GM12878 (cell line): ENCODE measurements at regions not wholly inside any gene's neighbourhood (a gene's known extent, or its start where the extent isn't known, plus 50 kb on each side); places are given as distances from the start of the nearest gene placed in this dataset.

Experiments
- ATAC-seq: fragments of 200-7000 bp; cut with Tn5 transposase; 3 replicates; pipeline ENCODE4 v1.9.1; 2020; ENCODE audit warnings: mild to moderate bottlenecking, moderate library complexity
- BruUV-seq: library from RNA; stranded (reverse); fragments of 400-500 nt; replicated peaks from 2 replicates; lab custom pipeline; 2021; lab: Mats Ljungman, UMichigan
- CTCF ChIA-PET: fragments of 300-600 bp; sonication (Branson Sonifier 250); formaldehyde crosslinking; extraction: SDS; loops from one replicate; lab custom pipeline; 2021; ENCODE audit warnings: inconsistent platforms; lab: Yijun Ruan, JAX
- POLR2A ChIA-PET: fragments of 350-600 bp; formaldehyde crosslinking; extraction: SDS; loops from one replicate; lab custom pipeline; 2021; ENCODE audit warnings: inconsistent platforms; lab: Charles Lee
- RAD21 ChIA-PET: fragments of 300-600 bp; sonication (Branson Sonifier 250); formaldehyde crosslinking; loops from one replicate; lab custom pipeline; 2023; ENCODE audit warnings: antibody characterized with exemption; ENCODE audit not compliant: unreplicated experiment; lab: Charles Lee
- SMC1A ChIA-PET: fragments of 300-600 bp; sonication (Branson Sonifier 250); formaldehyde crosslinking; loops from one replicate; lab custom pipeline; 2023; ENCODE audit not compliant: unreplicated experiment, uncharacterized antibody; lab: Charles Lee
- DNase-seq: peaks from one replicate; pipeline ENCODE4 v3.0.0-alpha.2; 2011; ENCODE audit warnings: low read depth, low spot score
- FAIRE-seq: peaks from 3 replicates; lab custom pipeline; 2011; peaks lifted over from hg19 to GRCh38; lab: Jason Lieb, UNC
- H2AFZ ChIP-seq: 2 replicates; pipeline ENCODE4 v1.6.0; 2011; ENCODE audit warnings: low read depth, low read length, control low read depth; ENCODE audit not compliant: control insufficient read depth
- H3K27ac ChIP-seq: 2 replicates; pipeline ENCODE4 v1.5.1; 2011; ENCODE audit warnings: control low read depth; ENCODE audit not compliant: control insufficient read depth, insufficient read depth
- H3K27me3 ChIP-seq, 2 experiments: replicated peaks in 1 of 2; 2 replicates each; pipeline versions ENCODE4 v1.6.0 to v1.6.1; 2011; ENCODE audit warnings: low read length in 1 of 2; ENCODE audit not compliant: control insufficient read depth in 2 of 2, insufficient read depth in 2 of 2
- H3K36me3 ChIP-seq, 2 experiments: 2 replicates each; pipeline ENCODE4 v1.5.1; 2011; ENCODE audit warnings: low read length in 1 of 2; ENCODE audit not compliant: control insufficient read depth in 2 of 2, insufficient read depth in 2 of 2
- H3K4me1 ChIP-seq: 2 replicates; pipeline ENCODE4 v1.6.1; 2011; ENCODE audit warnings: mild to moderate bottlenecking, low read length, moderate library complexity, mixed read lengths; ENCODE audit not compliant: control insufficient read depth, insufficient read depth
- H3K4me2 ChIP-seq: 2 replicates; pipeline ENCODE4 v1.6.0; 2011; ENCODE audit warnings: control low read depth; ENCODE audit not compliant: control insufficient read depth, insufficient read depth
- H3K4me3 ChIP-seq: fragments of 200-600 bp; sonication (generic); 2 replicates; pipeline ENCODE4 v1.5.1; 2016
- H3K79me2 ChIP-seq: 2 replicates; pipeline ENCODE4 v1.6.0; 2011; ENCODE audit warnings: low read length; ENCODE audit not compliant: control insufficient read depth, insufficient read depth
- H3K9ac ChIP-seq: 2 replicates; pipeline ENCODE4 v1.8.0; 2011; ENCODE audit warnings: low read length, control low read depth, mixed read lengths; ENCODE audit not compliant: control insufficient read depth, insufficient read depth
- H3K9me3 ChIP-seq: replicated peaks from 3 replicates; pipeline ENCODE4 v1.5.1; 2011; ENCODE audit warnings: mild to moderate bottlenecking, low read length; ENCODE audit not compliant: control insufficient read depth, insufficient read depth
- H4K20me1 ChIP-seq: 2 replicates; pipeline ENCODE4 v1.6.0; 2011; ENCODE audit not compliant: control insufficient read depth, insufficient read depth
- CEBPZ ChIP-seq: fragments of 150-350 bp; IDR thresholded peaks from 2 replicates; pipeline ENCODE4 v1.6.1; 2016; ENCODE audit warnings: low read depth, low read length
- CHD2 ChIP-seq: IDR thresholded peaks from 2 replicates; pipeline ENCODE4 v1.6.1; 2011; ENCODE audit warnings: low read depth, low read length, improper control_type of control experiment, borderline replicate concordance
- CHD4 ChIP-seq: fragments of 200-600 bp; sonication (generic); IDR thresholded peaks from 2 replicates; pipeline ENCODE4 v1.6.1; 2016; ENCODE audit warnings: mild to moderate bottlenecking
- HCFC1 ChIP-seq: fragments of 150-350 bp; IDR thresholded peaks from 2 replicates; pipeline ENCODE4 v1.6.1; 2014; ENCODE audit warnings: low read length
- HSF1 ChIP-seq: fragments of 150-350 bp; IDR thresholded peaks from 2 replicates; pipeline ENCODE4 v1.6.1; 2014; ENCODE audit warnings: mild to moderate bottlenecking, low read depth, low read length
- IRF4 ChIP-seq: IDR thresholded peaks from 2 replicates; pipeline ENCODE4 v1.6.1; 2011; ENCODE audit warnings: low read depth, low read length
- JUND ChIP-seq: IDR thresholded peaks from 2 replicates; pipeline ENCODE4 v1.6.1; 2012; ENCODE audit warnings: low read depth, mild to moderate bottlenecking, low read length, improper control_type of control experiment, moderate library complexity
- KDM1A ChIP-seq: fragments of 200-600 bp; sonication (generic); IDR thresholded peaks from 2 replicates; pipeline ENCODE4 v1.6.1; 2016; ENCODE audit warnings: borderline replicate concordance
- MEF2A ChIP-seq: IDR thresholded peaks from 2 replicates; pipeline ENCODE4 v1.6.1; 2011; ENCODE audit warnings: low read depth, mild to moderate bottlenecking, low read length, moderate library complexity; ENCODE audit not compliant: insufficient read depth
- MTA2 ChIP-seq: fragments of 450-650 bp; IDR thresholded peaks from 2 replicates; pipeline ENCODE4 v1.6.1; 2016; ENCODE audit warnings: low read depth, mild to moderate bottlenecking, moderate library complexity
- NFYB ChIP-seq: IDR thresholded peaks from 2 replicates; pipeline ENCODE4 v1.6.1; 2011; ENCODE audit warnings: low read depth, mild to moderate bottlenecking, low read length, improper control_type of control experiment, moderate library complexity; ENCODE audit not compliant: insufficient read depth
- PAX5 ChIP-seq: IDR thresholded peaks from 2 replicates; pipeline ENCODE4 v1.6.1; 2011; ENCODE audit warnings: low read depth, low read length, borderline replicate concordance
- RELA ChIP-seq: fragments of 450-650 bp; IDR thresholded peaks from 2 replicates; pipeline ENCODE4 v1.8.0; 2014; ENCODE audit warnings: borderline replicate concordance; ENCODE audit not compliant: partially characterized antibody
- SMAD1 ChIP-seq: fragments of 450-650 bp; IDR thresholded peaks from 2 replicates; pipeline ENCODE4 v1.6.1; 2018; ENCODE audit warnings: mild to moderate bottlenecking, low read depth; ENCODE audit not compliant: partially characterized antibody
- ZBED1 ChIP-seq: IDR thresholded peaks from 2 replicates; pipeline ENCODE4 v1.6.1; 2016; ENCODE audit warnings: borderline replicate concordance
- ZBTB11 ChIP-seq: fragments of 450-650 bp; formaldehyde crosslinking; IDR thresholded peaks from 2 replicates; pipeline ENCODE4 v1.5.0; 2022; ENCODE audit warnings: mild to moderate bottlenecking, missing genetic modification characterization
- whole genome bisulfite sequencing: methylation state at CpG from one replicate; pipeline ENCODE4 v1.1.6; 2016; ENCODE audit warnings: low lambda C conversion rate; ENCODE audit not compliant: insufficient replicate concordance, insufficient coverage; ENCODE audit errors: missing lambda C conversion rate; 5-methylcytosine and 5-hydroxymethylcytosine counted together
- in situ Hi-C: fragments of 300-500 bp; cut with MboI; formaldehyde crosslinking; loops from 9 replicates; pipeline ENCODE4 v1.14.3; 2018; ENCODE audit warnings: mixed read lengths
- intact Hi-C: fragments of 100-400 bp; cut with micrococcal nuclease; formaldehyde crosslinking; loops from one replicate; pipeline ENCODE4 v1.14.2; 2022; ENCODE audit not compliant: unreplicated experiment
- TF ChIP-seq, protein P1 (sequence below): fragments of 450-650 bp; IDR thresholded peaks from 2 replicates; pipeline ENCODE4 v1.6.1; 2017; ENCODE audit warnings: low read depth, mild to moderate bottlenecking, moderate library complexity

DNA sequence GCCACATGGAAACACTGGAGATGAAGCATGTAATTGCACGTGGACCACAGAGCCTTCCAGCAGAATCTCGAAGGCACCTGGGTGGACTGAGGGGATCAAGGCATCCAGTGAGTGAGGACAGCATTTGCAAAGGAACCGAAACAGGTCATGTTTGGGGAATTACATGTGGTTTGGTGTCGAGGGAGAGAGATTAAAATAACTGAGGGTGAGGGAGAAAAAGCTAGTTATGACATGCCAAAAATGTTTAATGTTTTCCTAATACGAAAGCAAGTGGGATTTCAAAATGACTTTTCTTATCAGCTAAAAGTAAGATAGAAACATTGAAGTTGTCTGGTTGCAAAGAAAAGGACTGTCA lies 157.1 kb downstream of the BLID start:
- Histone ChIP-seq H3K27ac (no peak overlapping the region), H3K79me2 (no peaks in the 10 kb centered on the region), H4K20me1 (no peaks in the 10 kb centered on the region), H2AFZ (no peak overlapping the region), H3K27me3 (no peaks in the 10 kb centered on the region), H3K4me3 (no peak overlapping the region), H3K9ac (no peak overlapping the region), H3K9me3 (no peaks in the 10 kb centered on the region), H3K4me1 (no peaks in the 10 kb centered on the region), H3K4me2 (no peak overlapping the region), H3K36me3 (no peaks in the 10 kb centered on the region)
- no peak for DNase-seq
- ATAC-seq, result no peak
- RAD21 ChIA-PET, result no interaction called here
- FAIRE-seq, result no peak
- CTCF ChIA-PET, result no interaction called here
- WGBS, result 13% methylated on average over 5 of the region's 5 CpGs
- intact Hi-C loops, result no loop called here
- in situ Hi-C loops, result no loop called here
- SMC1A ChIA-PET, result no interaction called here
- POLR2A ChIA-PET, result no interaction called here
- BruUV-seq, result no TSS peak
- TF ChIP-seq CHD4 (no peak), MEF2A (no peak), CEBPZ (no peak), IRF4 (no peak), PAX5 (no peak), RELA (no peak), SMAD1 (no peak), MTA2 (no peak), CHD2 (no peak), NFYB (no peak), ZBTB11 (no peak), HCFC1 (no peak), HSF1 (no peak), JUND (no peak), KDM1A (no peak), ZBED1 (no peak)
- TF ChIP-seq, protein P1, sequence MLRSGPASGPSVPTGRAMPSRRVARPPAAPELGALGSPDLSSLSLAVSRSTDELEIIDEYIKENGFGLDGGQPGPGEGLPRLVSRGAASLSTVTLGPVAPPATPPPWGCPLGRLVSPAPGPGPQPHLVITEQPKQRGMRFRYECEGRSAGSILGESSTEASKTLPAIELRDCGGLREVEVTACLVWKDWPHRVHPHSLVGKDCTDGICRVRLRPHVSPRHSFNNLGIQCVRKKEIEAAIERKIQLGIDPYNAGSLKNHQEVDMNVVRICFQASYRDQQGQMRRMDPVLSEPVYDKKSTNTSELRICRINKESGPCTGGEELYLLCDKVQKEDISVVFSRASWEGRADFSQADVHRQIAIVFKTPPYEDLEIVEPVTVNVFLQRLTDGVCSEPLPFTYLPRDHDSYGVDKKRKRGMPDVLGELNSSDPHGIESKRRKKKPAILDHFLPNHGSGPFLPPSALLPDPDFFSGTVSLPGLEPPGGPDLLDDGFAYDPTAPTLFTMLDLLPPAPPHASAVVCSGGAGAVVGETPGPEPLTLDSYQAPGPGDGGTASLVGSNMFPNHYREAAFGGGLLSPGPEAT, result no peak
